ENCODE measurements at regions not wholly inside any gene's neighbourhood (a gene's known extent, or its start where the extent isn't known, plus 50 kb on each side); places are given as distances from the start of the nearest gene placed in this dataset.
A peak's percentile ranks its signal among the peaks of the same experiment; 100 is the strongest.

- TF ChIP-seq ZNF672 (CRISPR knock-in tag; IDR thresholded peaks at IDR 0.05) (0 out of 2 replicates have a peak, but pooled peaks have one; percentile 51), MTERF4 (CRISPR knock-in tag; IDR thresholded peaks at IDR 0.05) (peak; percentile 51; the same call in 1 of the 2 replicates), ZNF546 (CRISPR knock-in tag; conservative IDR thresholded peaks at IDR 0.05) (no peak), SOX5 (CRISPR knock-in tag; IDR thresholded peaks at IDR 0.05; ENCODE audit: borderline replicate concordance) (peak; percentile 73; the same call in 1 of the 2 replicates), MTF1 (CRISPR knock-in tag; IDR thresholded peaks at IDR 0.05) (no peak), SOX13 (IDR thresholded peaks at IDR 0.05) (peak; percentile 67; the same call in 1 of the 2 replicates), SOX13 (CRISPR knock-in tag; conservative IDR thresholded peaks at IDR 0.05 in 1 of 2, IDR thresholded peaks at IDR 0.05 in 1 of 2) (peak in 1 of 2 experiments; percentile 86; a peak in 2 of 4 replicates), TFE3 (CRISPR knock-in tag; IDR thresholded peaks at IDR 0.05) (peak; percentile 47; the same call in 1 of the 2 replicates), ZUFSP (CRISPR knock-in tag; IDR thresholded peaks at IDR 0.05; ENCODE audit: borderline replicate concordance) (no peak), ZNF710 (CRISPR knock-in tag; IDR thresholded peaks at IDR 0.05; ENCODE audit: borderline replicate concordance) (no peak; the same call in 1 of the 2 replicates), ZNF441 (CRISPR knock-in tag; IDR thresholded peaks at IDR 0.05; ENCODE audit: borderline replicate concordance) (no peak; the same call in 1 of the 2 replicates), ZNF607 (CRISPR knock-in tag; IDR thresholded peaks at IDR 0.05; ENCODE audit: borderline replicate concordance) (peak; percentile 49; the same call in 1 of the 2 replicates), ZNF276 (CRISPR knock-in tag; IDR thresholded peaks at IDR 0.05; ENCODE audit: low read depth) (no peak), ZFP82 (CRISPR knock-in tag; IDR thresholded peaks at IDR 0.05; ENCODE audit: borderline replicate concordance) (0 out of 2 replicates have a peak, but pooled peaks have one; percentile 37), DPF2 (CRISPR knock-in tag; IDR thresholded peaks at IDR 0.05; ENCODE audit: borderline replicate concordance, low read depth) (peak; percentile 90), TEAD3 (CRISPR knock-in tag; optimal IDR thresholded peaks at IDR 0.05; ENCODE audit: borderline replicate concordance) (peak; percentile 89), HHEX (CRISPR knock-in tag; IDR thresholded peaks at IDR 0.05) (peak; percentile 96), ZNF414 (CRISPR knock-in tag; IDR thresholded peaks at IDR 0.05) (peak; percentile 79), CEBPG (CRISPR knock-in tag; IDR thresholded peaks at IDR 0.05) (peak; percentile 45)
Measured at GRCh38 chr2:200747668-200748618, 63.8 kb upstream of the BZW1 start (continued).

Data from HepG2 (cell line).